ENCODE measurements at regions not wholly inside any gene's neighbourhood (a gene's known extent, or its start where the extent isn't known, plus 50 kb on each side); places are given as distances from the start of the nearest gene placed in this dataset.

GRCh38 chr5:10812218-10812617 is 51.2 kb upstream of the DAP start:
- Histone ChIP-seq H3K4me3 (ENCODE audit: low read depth, low read length) (no peak overlapping the region), H2AK5ac (ENCODE audit: low read length) (no peak overlapping the region), H4K8ac (ENCODE audit: low read depth, low read length) (no peak overlapping the region), H3K4me1 (ENCODE audit: control insufficient read depth in 1 of 2, insufficient read depth in 2 of 2, low read length in 2 of 2) (no peaks in the 10 kb centered on the region), H2BK12ac (ENCODE audit: low read length) (no peak overlapping the region), H3K9ac (ENCODE audit: low read length) (no peak overlapping the region), H3K23ac (ENCODE audit: low read length) (no peak overlapping the region), H3K36me3 (ENCODE audit: control insufficient read depth in 1 of 2, insufficient read depth in 2 of 2, low read length in 2 of 2) (no peaks in the 10 kb centered on the region), H3K18ac (ENCODE audit: low read length) (no peak overlapping the region), H2BK120ac (ENCODE audit: insufficient read depth, low read length, poor library complexity) (no peak overlapping the region), H3K79me1 (ENCODE audit: low read length) (no peaks in the 10 kb centered on the region), H4K12ac (ENCODE audit: low read depth, low read length) (no peak overlapping the region), H3K79me2 (ENCODE audit: control insufficient read depth, insufficient read depth, low read length, poor library complexity) (no peaks in the 10 kb centered on the region), H2BK5ac (ENCODE audit: low read depth, low read length, poor library complexity) (no peak overlapping the region), H2AFZ (ENCODE audit: insufficient read depth, low read length, poor library complexity) (no peak overlapping the region), H3K27ac (ENCODE audit: low read depth, low read length) (no peak overlapping the region), H3K4ac (ENCODE audit: low read depth, low read length) (no peak overlapping the region), H3K14ac (ENCODE audit: low read length) (no peak overlapping the region), H4K91ac (ENCODE audit: low read depth, low read length) (no peak overlapping the region), H3K4me2 (ENCODE audit: low read length) (no peak overlapping the region), H3K9me3 (ENCODE audit: insufficient read depth, low read depth, low read length) (no peaks in the 10 kb centered on the region), H3K27me3 (ENCODE audit: insufficient read depth, low read length) (no peaks in the 10 kb centered on the region)
- DNase-seq: no peak
- no CpG with 5 or more reads among the region's 1 CpG for whole genome bisulfite sequencing (ENCODE audit: extremely low coverage, insufficient coverage, insufficient read length)
